H1 (cell line): ENCODE measurements at regions not wholly inside any gene's neighbourhood (a gene's known extent, or its start where the extent isn't known, plus 50 kb on each side); places are given as distances from the start of the nearest gene placed in this dataset.

Experiments used
- CTCF ChIA-PET: fragments of 300-600 bp; sonication (Branson Sonifier 250); formaldehyde crosslinking; loops from one replicate; lab custom pipeline; 2021; ENCODE audit not compliant: partially characterized antibody; lab: Charles Lee
- POLR2A ChIA-PET: fragments of 300-600 bp; sonication (Branson Sonifier 250); formaldehyde crosslinking; loops from one replicate; lab custom pipeline; 2021; ENCODE audit warnings: inconsistent platforms; ENCODE audit not compliant: partially characterized antibody; lab: Charles Lee
- DNase-seq, 2 experiments: peaks; one replicate each; pipeline versions ENCODE4 v3.0.0 to v3.0.0-alpha.2; 2010 to 2022; ENCODE audit warnings: low spot score in 2 of 2, low read depth in 1 of 2, mixed read lengths in 1 of 2
- FAIRE-seq: peaks from 2 replicates; lab custom pipeline; 2011; peaks lifted over from hg19 to GRCh38; lab: Jason Lieb, UNC
- H2AFZ ChIP-seq: 2 replicates; pipeline ENCODE4 v1.8.1; 2012; ENCODE audit warnings: low read length, inconsistent platforms
- H2AK5ac ChIP-seq: 2 replicates; pipeline ENCODE4 v1.6.1; 2013; ENCODE audit warnings: low read depth, low read length
- H2BK120ac ChIP-seq: replicated peaks from 2 replicates; pipeline ENCODE3; 2013; ENCODE audit warnings: low read depth, low read length, inconsistent platforms
- H2BK12ac ChIP-seq: 2 replicates; pipeline ENCODE4 v1.6.1; 2013; ENCODE audit warnings: low read depth, low read length
- H2BK15ac ChIP-seq: 2 replicates; pipeline ENCODE4 v1.6.1; 2013; ENCODE audit warnings: low read length
- H2BK20ac ChIP-seq: 2 replicates; pipeline ENCODE4 v1.6.1; 2013; ENCODE audit warnings: low read length
- H2BK5ac ChIP-seq: 2 replicates; pipeline ENCODE4 v1.6.1; 2013; ENCODE audit warnings: low read depth, low read length
- H3K14ac ChIP-seq: 2 replicates; pipeline ENCODE4 v1.6.1; 2013; ENCODE audit warnings: inconsistent platforms; ENCODE audit not compliant: insufficient read length
- H3K18ac ChIP-seq: 2 replicates; pipeline ENCODE4 v1.6.1; 2013; ENCODE audit warnings: low read length; ENCODE audit errors: extremely low read depth
- H3K23ac ChIP-seq: 2 replicates; pipeline ENCODE4 v1.6.1; 2013; ENCODE audit warnings: inconsistent platforms; ENCODE audit not compliant: insufficient read length
- H3K23me2 ChIP-seq: 2 replicates; pipeline ENCODE4 v1.6.1; 2013; ENCODE audit warnings: low read depth, low read length
- H3K27ac ChIP-seq: 2 replicates; pipeline ENCODE4 v1.6.1; 2011; ENCODE audit warnings: low read depth, low read length, inconsistent platforms
- H3K27me3 ChIP-seq, 4 experiments: replicated peaks in 1 of 4; 1 replicate in 1 of 4; 2 replicates in 3 of 4; pipeline versions ENCODE4 v1.6.1 to v1.8.1; 2011 to 2013; ENCODE audit warnings: low read length in 3 of 4, mild to moderate bottlenecking in 3 of 4, inconsistent platforms in 2 of 4, mixed read lengths in 2 of 4, moderate library complexity in 1 of 4; ENCODE audit not compliant: control insufficient read depth in 3 of 4, insufficient read depth in 3 of 4; ENCODE audit errors: extremely low read depth in 1 of 4
- H3K36me3 ChIP-seq, 4 experiments: 2 replicates each; pipeline versions ENCODE4 v1.6.1 to v1.8.1; 2011 to 2013; ENCODE audit warnings: mild to moderate bottlenecking in 4 of 4, low read length in 3 of 4, moderate library complexity in 2 of 4, control low read depth in 1 of 4, inconsistent platforms in 1 of 4; ENCODE audit not compliant: insufficient read depth in 4 of 4, control insufficient read depth in 2 of 4
- H3K4ac ChIP-seq: replicated peaks from 2 replicates; pipeline ENCODE3; 2013; ENCODE audit warnings: low read length, low read depth, mixed read lengths, inconsistent platforms; ENCODE audit not compliant: insufficient read length
- H3K4me1 ChIP-seq, 4 experiments: replicated peaks in 1 of 4; 1 replicate in 1 of 4; 2 replicates in 3 of 4; pipeline versions ENCODE4 v1.6.1 to v1.8.1; 2011 to 2013; ENCODE audit warnings: low read length in 3 of 4, inconsistent platforms in 2 of 4, mixed read lengths in 1 of 4; ENCODE audit not compliant: insufficient read depth in 4 of 4, control insufficient read depth in 3 of 4
- H3K4me2 ChIP-seq, 2 experiments: 2 replicates each; pipeline versions ENCODE4 v1.6.1 to v1.8.1; 2011 to 2013; ENCODE audit warnings: low read depth in 2 of 2, low read length in 2 of 2, control low read depth in 1 of 2, inconsistent platforms in 1 of 2, mild to moderate bottlenecking in 1 of 2; ENCODE audit not compliant: insufficient read depth in 1 of 2
- H3K4me3 ChIP-seq, 4 experiments: fragments of 200-600, 300-600 bp in 1 of 4; sonication (generic), shearing (Covaris generic), sonication (Bioruptor Twin) in 1 of 4; 2 replicates each; pipeline versions ENCODE4 v1.5.1 to v1.8.1; 2011 to 2016; ENCODE audit warnings: low read length in 4 of 4, low read depth in 3 of 4, control low read depth in 2 of 4, inconsistent platforms in 2 of 4, mild to moderate bottlenecking in 2 of 4, mixed read lengths in 1 of 4, moderate library complexity in 1 of 4; ENCODE audit not compliant: insufficient read depth in 2 of 4; ENCODE audit errors: extremely low read depth in 1 of 4
- H3K56ac ChIP-seq: replicated peaks from 2 replicates; pipeline ENCODE3; 2013; ENCODE audit warnings: low read depth, mild to moderate bottlenecking, mixed read lengths, low read length, inconsistent platforms; ENCODE audit not compliant: insufficient read length
- H3K79me1 ChIP-seq: 2 replicates; pipeline ENCODE4 v1.6.1; 2013; ENCODE audit warnings: low read depth, low read length, control low read depth
- H3K79me2 ChIP-seq, 2 experiments: 2 replicates each; pipeline versions ENCODE4 v1.6.1 to v1.8.1; 2012 to 2013; ENCODE audit warnings: low read length in 2 of 2, mild to moderate bottlenecking in 2 of 2, inconsistent platforms in 1 of 2; ENCODE audit not compliant: insufficient read depth in 2 of 2, control insufficient read depth in 1 of 2
- H3K9ac ChIP-seq, 4 experiments: replicated peaks in 1 of 4; 1 replicate in 1 of 4; 2 replicates in 3 of 4; pipeline versions ENCODE4 v1.6.1 to v1.8.1; 2011 to 2013; ENCODE audit warnings: low read depth in 3 of 4, low read length in 3 of 4, control low read depth in 2 of 4, mild to moderate bottlenecking in 2 of 4, moderate library complexity in 2 of 4, inconsistent platforms in 1 of 4; ENCODE audit errors: extremely low read depth in 1 of 4
- H3K9me3 ChIP-seq, 2 experiments: 2 replicates each; pipeline versions ENCODE4 v1.6.1 to v1.8.1; 2012 to 2013; ENCODE audit warnings: mild to moderate bottlenecking in 2 of 2, moderate library complexity in 2 of 2, control low read depth in 1 of 2, inconsistent platforms in 1 of 2, low read depth in 1 of 2, low read length in 1 of 2, mixed read lengths in 1 of 2; ENCODE audit not compliant: insufficient read depth in 2 of 2
- H4K20me1 ChIP-seq, 2 experiments: replicated peaks in 1 of 2; 2 replicates each; pipeline versions ENCODE3 to v1.8.1; 2011 to 2013; ENCODE audit warnings: inconsistent platforms in 2 of 2, low read length in 2 of 2, mild to moderate bottlenecking in 1 of 2; ENCODE audit not compliant: insufficient read depth in 2 of 2, control insufficient read depth in 1 of 2
- H4K5ac ChIP-seq: 2 replicates; pipeline ENCODE4 v1.6.1; 2013; ENCODE audit warnings: low read length, low read depth, mixed read lengths, inconsistent platforms; ENCODE audit not compliant: insufficient read length
- H4K8ac ChIP-seq: 2 replicates; pipeline ENCODE4 v1.8.0; 2013; ENCODE audit warnings: mild to moderate bottlenecking, moderate library complexity, low read length, inconsistent platforms; ENCODE audit not compliant: insufficient read depth; ENCODE audit errors: extremely low read depth
- H4K91ac ChIP-seq: replicated peaks from 2 replicates; pipeline ENCODE3; 2013; ENCODE audit warnings: low read length, mixed read lengths, inconsistent platforms; ENCODE audit not compliant: insufficient read length
- GTF2F1 ChIP-seq: IDR thresholded peaks from 2 replicates; pipeline ENCODE4 v1.6.1; 2012; ENCODE audit warnings: low read depth, low read length, improper control_type of control experiment, borderline replicate concordance
- NANOG ChIP-seq: IDR thresholded peaks from 2 replicates; pipeline ENCODE4 v1.6.1; 2011; ENCODE audit warnings: low read length, low read depth, mild to moderate bottlenecking, inconsistent platforms; ENCODE audit not compliant: insufficient read depth, poor library complexity, severe bottlenecking

- Histone ChIP-seq H3K18ac (no peak overlapping the region), H3K14ac (no peak overlapping the region), H4K20me1 (no peaks in the 10 kb centered on the region), H4K91ac (no peak overlapping the region), H2BK15ac (no peak overlapping the region), H2BK5ac (no peak overlapping the region), H2BK120ac (no peak overlapping the region), H3K9ac (no peak overlapping the region), H4K5ac (no peak overlapping the region), H3K23me2 (no peaks in the 10 kb centered on the region), H3K27ac (no peak overlapping the region), H3K4me3 (no peak overlapping the region), H3K23ac (no peak overlapping the region), H3K9me3 (no peaks in the 10 kb centered on the region), H3K79me2 (no peaks in the 10 kb centered on the region), H3K4ac (no peak overlapping the region), H3K79me1 (no peaks in the 10 kb centered on the region), H3K4me1 (peaks cover 0 to 3% (median 1%) of the 10 kb centered on the region in 4 experiments; a peak in 3 of 7 replicates), H2AFZ (no peak overlapping the region), H2BK20ac (no peak overlapping the region), H2BK12ac (no peak overlapping the region), H2AK5ac (no peak overlapping the region), H3K27me3 (no peaks in the 10 kb centered on the region), H3K56ac (no peak overlapping the region), H4K8ac (no peak overlapping the region), H3K36me3 (no peaks in the 10 kb centered on the region), H3K4me2 (no peak overlapping the region)
- TF ChIP-seq NANOG = no peak
- TF ChIP-seq GTF2F1 = no peak
- no peak for FAIRE-seq
- POLR2A ChIA-PET = no interaction called here
- CTCF ChIA-PET = interaction anchor here (0.8 kb wide), 1 partner anchor 381 kb away, joined by 3 read pairs; no protein-coding TSS in a partner anchor
- DNase-seq = no peak
Observed at GRCh38 chr2:147772781-147773180, 72.0 kb upstream of the ACVR2A start.
